Gastroesophageal sphincter (tissue), 4 donors: ENCODE measurements at regions not wholly inside any gene's neighbourhood (a gene's known extent, or its start where the extent isn't known, plus 50 kb on each side); places are given as distances from the start of the nearest gene placed in this dataset.

Experiments used
- ATAC-seq: fragments of 150-250 bp; one replicate; pipeline ENCODE4 v1.9.1; 2016; ENCODE audit warnings: mild to moderate bottlenecking, moderate library complexity
- H3K27ac ChIP-seq, 4 donors: fragments of 200-600 bp; sonication (generic) in 3 of 4; 1 replicate in 3 of 4; 2 replicates in 1 of 4; pipeline ENCODE4 v1.5.1; 2016 to 2019
- H3K27me3 ChIP-seq: fragments of 200-600 bp; sonication (generic); one replicate; pipeline ENCODE4 v1.5.1; 2019
- H3K36me3 ChIP-seq, 2 donors: fragments of 200-600 bp; sonication (generic); one replicate each; pipeline ENCODE4 v1.5.1; 2019; ENCODE audit warnings: control low read depth in 1 of 2
- H3K4me1 ChIP-seq, 3 donors: fragments of 200-600 bp; sonication (generic); 1 replicate in 2 of 3; 2 replicates in 1 of 3; pipeline ENCODE4 v1.5.1; 2016 to 2019; ENCODE audit warnings: control low read depth in 2 of 3
- H3K4me3 ChIP-seq, 2 donors: fragments of 200-600 bp; sonication (generic); one replicate each; pipeline ENCODE4 v1.5.1; 2019; ENCODE audit warnings: mild to moderate bottlenecking in 1 of 2, moderate library complexity in 1 of 2
- H3K9me3 ChIP-seq, 3 donors: fragments of 200-600 bp; sonication (generic); one replicate each; pipeline ENCODE4 v1.5.1; 2017 to 2019; ENCODE audit warnings: control low read depth in 2 of 3
- CTCF ChIP-seq, 4 experiments: fragments of 200-600 bp in 2 of 4; fragments of 450-650 bp in 2 of 4; sonication (generic) in 1 of 4; IDR thresholded peaks; one replicate each; pipeline ENCODE4 v1.5.1; 2017 to 2019; ENCODE audit warnings: antibody characterized with exemption in 4 of 4, mild to moderate bottlenecking in 2 of 4, moderate library complexity in 2 of 4
- EP300 ChIP-seq: sonication (generic); formaldehyde crosslinking; IDR thresholded peaks from one replicate; pipeline ENCODE4 v1.6.1; 2017; ENCODE audit warnings: antibody characterized with exemption, mild to moderate bottlenecking
- POLR2A ChIP-seq, 2 donors: fragments of 450-650 bp; IDR thresholded peaks; one replicate each; pipeline ENCODE4 v1.6.1; 2017; ENCODE audit warnings: antibody characterized with exemption in 2 of 2, mild to moderate bottlenecking in 2 of 2, moderate library complexity in 1 of 2
- POLR2AphosphoS5 ChIP-seq: sonication (generic); formaldehyde crosslinking; IDR thresholded peaks from one replicate; pipeline ENCODE4 v1.6.1; 2017; ENCODE audit warnings: antibody characterized with exemption
- WGBS, 2 donors: methylation state at CpG; one replicate each; pipeline ENCODE4 v1.1.5; 2018; ENCODE audit warnings: low coverage in 1 of 2; 5-methylcytosine and 5-hydroxymethylcytosine counted together

GRCh38 chr22:48001101-48001500, 1238.7 kb downstream of the TBC1D22A start:
- WGBS, 2 donors = 87 to 100% methylated on average over 2 to 6 of the region's 11 CpGs
- Histone ChIP-seq H3K27me3 (peaks cover 36% of the 10 kb centered on the region), H3K4me3 (no peak overlapping the region), H3K9me3 (no peaks in the 10 kb centered on the region), H3K4me1 (no peaks in the 10 kb centered on the region), H3K36me3 (no peaks in the 10 kb centered on the region), H3K27ac (no peak overlapping the region)
- no peak for TF ChIP-seq EP300
- TF ChIP-seq CTCF (IDR thresholded peaks at IDR 0.05) = no peak
- no peak for TF ChIP-seq POLR2A (IDR thresholded peaks at IDR 0.05)
- TF ChIP-seq POLR2AphosphoS5 = no peak
- ATAC-seq = no peak

GRCh38 chr22:47997612-47998011, 1235.2 kb downstream of the TBC1D22A start:
- H3K4me1 ChIP-seq = no peaks in the 10 kb centered on the region
- ATAC-seq = no peak
- 80% methylated on average over 6 of the region's 8 CpGs; no CpG with 5 or more reads in 1 of the 2 donors for WGBS, 2 donors

GRCh38 chr22:47997052-47997590, 1234.7 kb downstream of the TBC1D22A start:
- ATAC-seq = no peak

More at GRCh38 chr22:47997612-47998011, 1235.2 kb downstream of the TBC1D22A start:
- Histone ChIP-seq H3K36me3 (no peaks in the 10 kb centered on the region), H3K27me3 (peaks cover 22% of the 10 kb centered on the region), H3K4me3 (no peak overlapping the region), H3K9me3 (no peaks in the 10 kb centered on the region), H3K27ac (no peak overlapping the region)
- TF ChIP-seq EP300 = no peak
- TF ChIP-seq CTCF (IDR thresholded peaks at IDR 0.05) = no peak
- TF ChIP-seq POLR2AphosphoS5 = no peak
- TF ChIP-seq POLR2A (IDR thresholded peaks at IDR 0.05) = no peak

DNA sequence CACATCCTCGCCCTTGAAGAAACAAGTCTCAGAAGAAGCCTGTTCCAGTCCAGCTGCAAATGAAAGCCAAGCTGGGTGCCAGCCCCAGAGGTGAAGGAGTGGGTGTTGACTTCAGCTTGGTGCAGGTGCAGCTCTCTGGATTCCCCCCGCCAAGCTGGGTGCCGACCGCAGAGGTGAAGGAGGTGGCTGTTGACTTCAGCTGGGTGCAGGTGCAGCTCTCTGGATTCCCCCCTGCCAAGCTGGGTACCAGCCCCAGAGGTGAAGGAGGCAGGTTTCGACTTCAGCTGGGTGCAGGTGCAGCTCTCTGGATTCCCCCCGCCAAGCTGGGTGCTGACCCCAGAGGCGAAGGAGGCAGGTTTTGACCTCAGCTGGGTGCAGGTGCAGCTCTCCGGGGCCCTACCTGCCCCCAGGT, 1234.0 kb downstream of the TBC1D22A start:
- WGBS, 2 donors = 80% methylated on average over 2 of the region's 8 CpGs; no CpG with 5 or more reads in 1 of the 2 donors
- ATAC-seq = no peak
- no peak overlapping the region for H3K4me3 ChIP-seq
- no peaks in the 10 kb centered on the region for H3K36me3 ChIP-seq
- no peak overlapping the region for H3K27ac ChIP-seq
- no peaks in the 10 kb centered on the region for H3K4me1 ChIP-seq
- H3K27me3 ChIP-seq = peaks cover 16% of the 10 kb centered on the region
- H3K9me3 ChIP-seq = no peaks in the 10 kb centered on the region
- TF ChIP-seq POLR2A (IDR thresholded peaks at IDR 0.05) = no peak
- no peak for TF ChIP-seq CTCF (IDR thresholded peaks at IDR 0.05)
- TF ChIP-seq EP300 = no peak
- no peak for TF ChIP-seq POLR2AphosphoS5

More at GRCh38 chr22:47997052-47997590, 1234.7 kb downstream of the TBC1D22A start:
- peaks cover 18% of the 10 kb centered on the region for H3K27me3 ChIP-seq
- no peaks in the 10 kb centered on the region for H3K9me3 ChIP-seq
- WGBS, 2 donors = 68 to 70% methylated on average over 7 to 8 of the region's 10 CpGs
- no peaks in the 10 kb centered on the region for H3K36me3 ChIP-seq
- H3K4me1 ChIP-seq = no peaks in the 10 kb centered on the region
- no peak overlapping the region for H3K27ac ChIP-seq
- no peak for TF ChIP-seq POLR2A (IDR thresholded peaks at IDR 0.05)
- no peak for TF ChIP-seq CTCF (IDR thresholded peaks at IDR 0.05)
- no peak for TF ChIP-seq POLR2AphosphoS5
- TF ChIP-seq EP300 = no peak
- H3K4me3 ChIP-seq = no peak overlapping the region

DNA sequence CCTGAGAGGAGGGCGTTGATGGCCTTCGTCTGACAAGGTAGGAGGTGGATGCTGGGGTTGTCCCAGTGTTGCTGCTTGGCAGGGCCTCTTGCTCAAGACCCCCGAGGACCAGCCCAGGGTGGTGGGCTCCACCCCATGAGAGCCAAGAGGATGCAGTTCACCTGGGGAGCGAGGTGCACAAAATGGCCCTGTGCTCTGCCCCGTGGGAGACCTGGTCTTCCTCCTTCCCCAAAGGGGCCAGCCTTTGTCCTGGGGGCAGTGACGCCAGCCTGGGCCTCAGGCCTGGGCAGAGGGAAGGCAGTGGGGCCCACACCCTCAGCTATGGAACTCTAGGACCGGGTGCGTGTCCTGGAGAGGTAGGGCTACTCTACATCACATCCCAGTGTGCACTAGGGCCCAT, 1233.3 kb downstream of the TBC1D22A start:
- peaks cover 19% of the 10 kb centered on the region for H3K27me3 ChIP-seq

More for the DNA sequence above, 1233.3 kb downstream of the TBC1D22A start:
- 60 to 100% methylated on average over 1 of the region's 8 CpGs for WGBS, 2 donors
- no peak for TF ChIP-seq CTCF (IDR thresholded peaks at IDR 0.05)
- TF ChIP-seq POLR2A (IDR thresholded peaks at IDR 0.05) = no peak
- no peak for TF ChIP-seq EP300
- no peak for TF ChIP-seq POLR2AphosphoS5
- Histone ChIP-seq H3K9me3 (no peaks in the 10 kb centered on the region), H3K4me1 (no peaks in the 10 kb centered on the region), H3K27ac (no peak overlapping the region), H3K36me3 (no peaks in the 10 kb centered on the region), H3K4me3 (no peak overlapping the region)
- ATAC-seq = no peak
